DOHH2 (cell line): ENCODE measurements at regions not wholly inside any gene's neighbourhood (a gene's known extent, or its start where the extent isn't known, plus 50 kb on each side); places are given as distances from the start of the nearest gene placed in this dataset.

Experiments
- H3F3A ChIP-seq: fragments of 200-600 bp; sonication (generic), shearing (Covaris generic); 2 replicates; pipeline ENCODE4 v1.6.0; 2016; ENCODE audit warnings: antibody characterized with exemption, mild to moderate bottlenecking; ENCODE audit not compliant: control insufficient read depth, insufficient read depth
- H3K27ac ChIP-seq: fragments of 200-600 bp; sonication (generic); 2 replicates; pipeline ENCODE4 v1.5.1; 2014; ENCODE audit warnings: low read depth, mild to moderate bottlenecking, low read length, moderate library complexity
- H3K27me3 ChIP-seq: fragments of 200-600 bp; sonication (generic); 2 replicates; pipeline ENCODE4 v1.6.1; 2014; ENCODE audit warnings: mild to moderate bottlenecking, low read length, mixed read lengths; ENCODE audit not compliant: control insufficient read depth
- H3K36me3 ChIP-seq: fragments of 200-600 bp; sonication (generic); 2 replicates; pipeline ENCODE4 v1.6.1; 2014; ENCODE audit warnings: mild to moderate bottlenecking, low read length, moderate library complexity, mixed read lengths; ENCODE audit not compliant: control insufficient read depth
- H3K4me1 ChIP-seq: fragments of 200-600 bp; sonication (generic); 2 replicates; pipeline ENCODE4 v1.6.1; 2014; ENCODE audit warnings: mild to moderate bottlenecking, low read length, mixed read lengths; ENCODE audit not compliant: control insufficient read depth
- H3K4me2 ChIP-seq: fragments of 200-600 bp; sonication (generic); 2 replicates; pipeline ENCODE4 v1.6.0; 2014; ENCODE audit warnings: mild to moderate bottlenecking, low read length, moderate library complexity
- H3K4me3 ChIP-seq: fragments of 200-600 bp; sonication (generic); 2 replicates; pipeline ENCODE4 v1.5.1; 2014; ENCODE audit warnings: mild to moderate bottlenecking, low read length, mixed read lengths
- H3K79me2 ChIP-seq: fragments of 200-600 bp; sonication (generic); 2 replicates; pipeline ENCODE4 v1.6.1; 2014; ENCODE audit warnings: mild to moderate bottlenecking, low read length, mixed read lengths; ENCODE audit not compliant: control insufficient read depth
- H3K9me2 ChIP-seq: fragments of 200-600 bp; sonication (generic); replicated peaks from 2 replicates; pipeline ENCODE4 v1.6.1; 2014; ENCODE audit warnings: mild to moderate bottlenecking, low read length, mixed read lengths; ENCODE audit not compliant: control insufficient read depth
- H3K9me3 ChIP-seq: fragments of 200-600 bp; sonication (generic); 2 replicates; pipeline ENCODE4 v1.6.1; 2014; ENCODE audit warnings: antibody characterized with exemption, low read length, mixed read lengths; ENCODE audit not compliant: control insufficient read depth, insufficient read depth
- H4K20me1 ChIP-seq: fragments of 200-600 bp; sonication (generic); 2 replicates; pipeline ENCODE4 v1.6.0; 2014; ENCODE audit warnings: low read depth, mild to moderate bottlenecking, antibody characterized with exemption, low read length, moderate library complexity; ENCODE audit not compliant: control insufficient read depth, insufficient read depth
- EZH2phosphoT487 ChIP-seq: fragments of 200-600 bp; sonication (generic); IDR thresholded peaks from 2 replicates; pipeline ENCODE4 v1.6.1; 2017; ENCODE audit warnings: borderline replicate concordance, mild to moderate bottlenecking, antibody characterized with exemption, low read length, moderate library complexity, mixed read lengths
- TF ChIP-seq, protein P1 (sequence below): fragments of 200-600 bp; sonication (generic); IDR thresholded peaks from one replicate; pipeline ENCODE4 v1.5.1; 2014; ENCODE audit warnings: antibody characterized with exemption, mild to moderate bottlenecking, low read depth, low read length; ENCODE audit not compliant: poor library complexity, severe bottlenecking

GRCh38 chr6:148287623-148288333 lies 54.9 kb upstream of the SASH1 start:
- H3K4me1 ChIP-seq, result no peaks in the 10 kb centered on the region
- no peaks in the 10 kb centered on the region for H3F3A ChIP-seq
- no peak overlapping the region for H3K4me3 ChIP-seq
- H3K79me2 ChIP-seq, result no peaks in the 10 kb centered on the region
- TF ChIP-seq, protein P1, sequence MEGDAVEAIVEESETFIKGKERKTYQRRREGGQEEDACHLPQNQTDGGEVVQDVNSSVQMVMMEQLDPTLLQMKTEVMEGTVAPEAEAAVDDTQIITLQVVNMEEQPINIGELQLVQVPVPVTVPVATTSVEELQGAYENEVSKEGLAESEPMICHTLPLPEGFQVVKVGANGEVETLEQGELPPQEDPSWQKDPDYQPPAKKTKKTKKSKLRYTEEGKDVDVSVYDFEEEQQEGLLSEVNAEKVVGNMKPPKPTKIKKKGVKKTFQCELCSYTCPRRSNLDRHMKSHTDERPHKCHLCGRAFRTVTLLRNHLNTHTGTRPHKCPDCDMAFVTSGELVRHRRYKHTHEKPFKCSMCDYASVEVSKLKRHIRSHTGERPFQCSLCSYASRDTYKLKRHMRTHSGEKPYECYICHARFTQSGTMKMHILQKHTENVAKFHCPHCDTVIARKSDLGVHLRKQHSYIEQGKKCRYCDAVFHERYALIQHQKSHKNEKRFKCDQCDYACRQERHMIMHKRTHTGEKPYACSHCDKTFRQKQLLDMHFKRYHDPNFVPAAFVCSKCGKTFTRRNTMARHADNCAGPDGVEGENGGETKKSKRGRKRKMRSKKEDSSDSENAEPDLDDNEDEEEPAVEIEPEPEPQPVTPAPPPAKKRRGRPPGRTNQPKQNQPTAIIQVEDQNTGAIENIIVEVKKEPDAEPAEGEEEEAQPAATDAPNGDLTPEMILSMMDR, result no peak
- TF ChIP-seq EZH2phosphoT487, result no peak
- H3K9me3 ChIP-seq, result no peaks in the 10 kb centered on the region
- H3K4me2 ChIP-seq, result no peak overlapping the region
- H3K36me3 ChIP-seq, result no peaks in the 10 kb centered on the region
- no peaks in the 10 kb centered on the region for H3K9me2 ChIP-seq
- H4K20me1 ChIP-seq, result no peaks in the 10 kb centered on the region
- H3K27me3 ChIP-seq, result no peaks in the 10 kb centered on the region
- H3K27ac ChIP-seq, result no peak overlapping the region

DNA sequence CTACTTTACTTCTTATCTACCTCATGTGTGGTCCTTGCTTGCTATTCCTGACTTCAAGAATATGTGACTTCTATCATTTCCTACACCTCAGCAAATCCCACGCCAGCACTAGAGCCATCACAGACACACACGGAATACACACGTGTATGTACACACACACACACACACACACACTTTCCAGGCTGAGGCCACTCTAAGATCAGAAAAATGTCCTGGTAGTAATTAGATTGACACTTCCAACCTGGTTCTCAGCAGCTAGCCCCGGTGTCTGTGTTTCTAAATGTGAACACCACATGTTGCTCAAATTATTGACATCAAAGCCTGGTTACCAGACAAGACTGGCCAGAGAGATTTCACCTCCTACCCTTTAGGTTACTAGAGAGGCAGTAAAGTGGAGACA lies 54.1 kb upstream of the SASH1 start:
- no peak overlapping the region for H3K4me3 ChIP-seq
- no peak for TF ChIP-seq EZH2phosphoT487
- TF ChIP-seq, protein P1, result no peak

GRCh38 chr6:148289153-148289552 lies 53.5 kb upstream of the SASH1 start:
- H3K4me1 ChIP-seq, result no peaks in the 10 kb centered on the region
- no peaks in the 10 kb centered on the region for H3K9me2 ChIP-seq
- H3K79me2 ChIP-seq, result no peaks in the 10 kb centered on the region
- H4K20me1 ChIP-seq, result no peaks in the 10 kb centered on the region
- H3K4me3 ChIP-seq, result no peak overlapping the region
- no peaks in the 10 kb centered on the region for H3K9me3 ChIP-seq
- H3F3A ChIP-seq, result no peaks in the 10 kb centered on the region
- H3K27me3 ChIP-seq, result no peaks in the 10 kb centered on the region
- H3K36me3 ChIP-seq, result no peaks in the 10 kb centered on the region
- no peak overlapping the region for H3K4me2 ChIP-seq
- H3K27ac ChIP-seq, result no peak overlapping the region
- TF ChIP-seq, protein P1, result no peak
- TF ChIP-seq EZH2phosphoT487, result no peak

More for the DNA sequence above, 54.1 kb upstream of the SASH1 start:
- Histone ChIP-seq H4K20me1 (no peaks in the 10 kb centered on the region), H3K27ac (no peak overlapping the region), H3K4me2 (no peak overlapping the region), H3K4me1 (no peaks in the 10 kb centered on the region), H3K27me3 (no peaks in the 10 kb centered on the region), H3K9me3 (no peaks in the 10 kb centered on the region), H3F3A (no peaks in the 10 kb centered on the region), H3K36me3 (no peaks in the 10 kb centered on the region), H3K79me2 (no peaks in the 10 kb centered on the region), H3K9me2 (no peaks in the 10 kb centered on the region)
